MCF 10A (cell line): ENCODE measurements at regions not wholly inside any gene's neighbourhood (a gene's known extent, or its start where the extent isn't known, plus 50 kb on each side); places are given as distances from the start of the nearest gene placed in this dataset.

Experiments
- BruUV-seq: library from RNA; stranded (reverse); fragments of 400-500 nt; replicated peaks from 2 replicates; lab custom pipeline; 2021; lab: Mats Ljungman, UMichigan
- CTCF ChIA-PET: fragments of 300-600 bp; sonication (Branson Sonifier 250); formaldehyde crosslinking; extraction: SDS; loops from one replicate; lab custom pipeline; 2021; ENCODE audit warnings: antibody characterized with exemption, inconsistent platforms; lab: Yijun Ruan, JAX
- POLR2A ChIA-PET: fragments of 300-600, 350-650 bp; sonication (Branson Sonifier 250); formaldehyde crosslinking; extraction: SDS; loops from one replicate; lab custom pipeline; 2020; ENCODE audit warnings: antibody characterized with exemption, inconsistent platforms; lab: Yijun Ruan, JAX
- DNase-seq: peaks from one replicate; pipeline ENCODE4 v3.0.0-alpha.2; 2018; ENCODE audit not compliant: unreplicated experiment
- H3K27ac Mint-ChIP-seq: one replicate; pipeline ENCODE4 v1.8.0; 2022; ENCODE audit warnings: mild to moderate bottlenecking, low read depth, mixed read lengths; ENCODE audit not compliant: unreplicated experiment
- H3K27me3 Mint-ChIP-seq: one replicate; pipeline ENCODE4 v1.8.0; 2022; ENCODE audit warnings: mixed read lengths; ENCODE audit not compliant: insufficient read depth, unreplicated experiment
- H3K36me3 Mint-ChIP-seq: one replicate; pipeline ENCODE4 v1.8.0; 2022; ENCODE audit warnings: mild to moderate bottlenecking, moderate library complexity, mixed read lengths; ENCODE audit not compliant: insufficient read depth, unreplicated experiment
- H3K4me1 Mint-ChIP-seq: one replicate; pipeline ENCODE4 v1.8.0; 2022; ENCODE audit warnings: mixed read lengths; ENCODE audit not compliant: insufficient read depth, unreplicated experiment
- H3K4me3 Mint-ChIP-seq: one replicate; pipeline ENCODE4 v1.8.0; 2022; ENCODE audit warnings: mild to moderate bottlenecking, moderate library complexity, mixed read lengths; ENCODE audit not compliant: unreplicated experiment
- H3K9me3 Mint-ChIP-seq: one replicate; pipeline ENCODE4 v1.8.0; 2022; ENCODE audit warnings: mixed read lengths; ENCODE audit not compliant: unreplicated experiment
- CTCF ChIP-seq: fragments of 200-600 bp; IDR thresholded peaks from one replicate; pipeline ENCODE4 v1.8.0; 2022; ENCODE audit warnings: antibody characterized with exemption, mild to moderate bottlenecking; ENCODE audit not compliant: unreplicated experiment
- intact Hi-C: fragments of 100-400 bp; cut with micrococcal nuclease; formaldehyde crosslinking; loops from 2 replicates; pipeline ENCODE4 v1.14.1; 2022

- H3K27me3 Mint-ChIP-seq, result no peaks in the 10 kb centered on the region
- ChIA-PET POLR2A (no interaction called here), CTCF (interaction anchor here (0.6 to 0.7 kb wide), 3 partner anchors 16 to 466 kb away, joined by 3 to 5 read pairs (median 3); no protein-coding TSS in a partner anchor)
- no TSS peak for BruUV-seq
- DNase-seq, result no peak
- H3K36me3 Mint-ChIP-seq, result no peaks in the 10 kb centered on the region
- no peak overlapping the region for H3K27ac Mint-ChIP-seq
- H3K9me3 Mint-ChIP-seq, result no peaks in the 10 kb centered on the region
- H3K4me1 Mint-ChIP-seq, result peaks cover 5% of the 10 kb centered on the region
- TF ChIP-seq CTCF, result no peak
- no peak overlapping the region for H3K4me3 Mint-ChIP-seq
- intact Hi-C loops, result no loop called here
Measured at GRCh38 chr16:64165368-64165767, 956.5 kb downstream of the CDH11 start.

GRCh38 chr16:64162613-64163375 lies 959.1 kb downstream of the CDH11 start:
- no peak for TF ChIP-seq CTCF
- no peak overlapping the region for H3K27ac Mint-ChIP-seq
- no peak for DNase-seq
- peaks cover 11% of the 10 kb centered on the region for H3K4me1 Mint-ChIP-seq
- CTCF ChIA-PET, result interaction anchor here (0.5 to 1.6 kb wide), 3 partner anchors 11 to 1727 kb away, joined by 3 read pairs; no protein-coding TSS in a partner anchor
- no peaks in the 10 kb centered on the region for H3K27me3 Mint-ChIP-seq
- H3K9me3 Mint-ChIP-seq, result no peaks in the 10 kb centered on the region
- POLR2A ChIA-PET, result no interaction called here
- intact Hi-C loops, result loop anchor here (5.0 kb wide), 1 partner anchor 70 kb away; no protein-coding TSS in a partner anchor
- H3K4me3 Mint-ChIP-seq, result no peak overlapping the region
- BruUV-seq, result no TSS peak
- H3K36me3 Mint-ChIP-seq, result no peaks in the 10 kb centered on the region

GRCh38 chr16:64159976-64160375 lies 961.9 kb downstream of the CDH11 start:
- intact Hi-C loops, result loop anchor here (5.0 kb wide), 1 partner anchor 68 kb away; no protein-coding TSS in a partner anchor
- CTCF ChIA-PET, result interaction anchor here (0.5 kb wide), 1 partner anchor 397 kb away, joined by 3 read pairs; no protein-coding TSS in a partner anchor
- Mint-ChIP-seq H3K4me1 (peaks cover 11% of the 10 kb centered on the region), H3K36me3 (no peaks in the 10 kb centered on the region), H3K27ac (no peak overlapping the region), H3K4me3 (no peak overlapping the region), H3K27me3 (no peaks in the 10 kb centered on the region), H3K9me3 (no peaks in the 10 kb centered on the region)
- peak; percentile 66 for DNase-seq
- POLR2A ChIA-PET, result interaction anchor here (0.7 kb wide), 2 partner anchors 257 to 1430 kb away, joined by 3 read pairs; no protein-coding TSS in a partner anchor
- BruUV-seq, result no TSS peak
- TF ChIP-seq CTCF, result no peak

GRCh38 chr16:64158941-64159588 lies 962.8 kb downstream of the CDH11 start:
- TF ChIP-seq CTCF, result no peak
- CTCF ChIA-PET, result interaction anchor here (0.6 kb wide), 1 partner anchor 16 kb away, joined by 3 read pairs; no protein-coding TSS in a partner anchor
- Mint-ChIP-seq H3K9me3 (no peaks in the 10 kb centered on the region), H3K4me1 (peaks cover 11% of the 10 kb centered on the region), H3K27ac (no peak overlapping the region), H3K36me3 (no peaks in the 10 kb centered on the region), H3K4me3 (no peak overlapping the region), H3K27me3 (no peaks in the 10 kb centered on the region)
- POLR2A ChIA-PET, result interaction anchor here (0.6 to 0.7 kb wide), 2 partner anchors 14 to 1431 kb away, joined by 3 read pairs; no protein-coding TSS in a partner anchor
- intact Hi-C loops, result no loop called here
- DNase-seq, result no peak
- BruUV-seq, result no TSS peak
